ENCODE measurements at regions not wholly inside any gene's neighbourhood (a gene's known extent, or its start where the extent isn't known, plus 50 kb on each side); places are given as distances from the start of the nearest gene placed in this dataset.
"Not testable (repeated sequence)": the region's sequence is repeated elsewhere in the genome, so short reads cannot be mapped to it uniquely, and the experiment has no call there.

DNA sequence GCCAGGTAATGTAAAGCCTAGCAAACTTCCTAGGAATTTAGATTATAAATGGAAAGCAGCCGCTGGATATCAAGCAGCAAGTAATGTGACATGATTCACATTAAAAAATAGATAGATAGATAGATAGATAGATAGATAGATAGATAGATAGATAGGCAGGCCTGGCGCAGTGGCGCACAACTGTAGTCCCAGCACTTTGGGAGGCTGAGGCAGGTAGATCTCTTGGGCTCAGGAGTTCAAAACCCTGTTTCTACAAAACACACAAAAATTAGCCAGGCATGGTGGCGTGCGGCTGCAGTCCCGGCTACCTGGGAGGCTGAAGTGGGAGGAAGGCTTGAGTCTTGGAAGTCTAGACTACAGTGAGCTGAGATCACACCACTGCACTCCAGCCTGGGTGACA is 236.9 kb downstream of the SLITRK6 start:
- FAIRE-seq (no peak), DNase-seq (ENCODE audit: insufficient read length) (no peak)
- TF ChIP-seq POLR2AphosphoS5 (IDR thresholded peaks at IDR 0.05; ENCODE audit: low read depth, low read length) (no peak), POLR2A (IDR thresholded peaks at IDR 0.05; ENCODE audit: low read depth, low read length) (no peak), TAF1 (IDR thresholded peaks at IDR 0.05; ENCODE audit: borderline replicate concordance, low read depth, low read length) (no peak)

- FAIRE-seq, result no peak
- no peak for DNase-seq (ENCODE audit: insufficient read length)
- no peak for TF ChIP-seq TAF1 (IDR thresholded peaks at IDR 0.05; ENCODE audit: borderline replicate concordance, low read depth, low read length)
- TF ChIP-seq POLR2A (IDR thresholded peaks at IDR 0.05; ENCODE audit: low read depth, low read length), result no peak
- no peak for TF ChIP-seq POLR2AphosphoS5 (IDR thresholded peaks at IDR 0.05; ENCODE audit: low read depth, low read length)
Observed at GRCh38 chr13:85557691-85558467, 241.3 kb downstream of the SLITRK6 start.

GRCh38 chr13:85551012-85551411 is 248.2 kb downstream of the SLITRK6 start:
- no peak for FAIRE-seq
- TF ChIP-seq TAF1 (IDR thresholded peaks at IDR 0.05; ENCODE audit: borderline replicate concordance, low read depth, low read length) (no peak), POLR2AphosphoS5 (IDR thresholded peaks at IDR 0.05; ENCODE audit: low read depth, low read length) (no peak), POLR2A (IDR thresholded peaks at IDR 0.05; ENCODE audit: low read depth, low read length) (no peak)
- no peak for DNase-seq (ENCODE audit: insufficient read length)

- FAIRE-seq, result no peak
- no peak for DNase-seq (ENCODE audit: insufficient read length)
Observed at GRCh38 chr13:85549819-85550218, 249.4 kb downstream of the SLITRK6 start.

DNA sequence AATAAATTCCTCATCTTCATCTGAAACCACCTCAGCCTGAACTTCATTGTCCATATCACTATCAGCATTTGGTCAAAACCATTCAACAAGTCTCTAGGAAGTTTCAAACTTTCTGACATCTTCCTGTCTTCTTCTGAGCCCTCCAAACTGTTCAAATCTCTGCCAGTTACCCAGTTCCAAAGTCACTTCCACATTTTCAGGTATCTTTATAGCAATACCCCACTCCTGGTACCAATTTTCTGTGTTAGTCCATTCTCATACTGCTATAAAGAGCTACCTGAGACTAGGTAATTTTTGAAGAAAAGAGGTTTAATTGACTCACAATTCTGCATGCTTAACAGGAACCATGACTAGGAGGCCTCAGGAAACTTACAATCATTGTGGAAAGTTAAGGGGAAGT is 250.4 kb downstream of the SLITRK6 start:
- FAIRE-seq; DNase-seq (ENCODE audit: insufficient read length): not testable (repeated sequence)

More at GRCh38 chr13:85549819-85550218, 249.4 kb downstream of the SLITRK6 start:
- TF ChIP-seq POLR2A (IDR thresholded peaks at IDR 0.05; ENCODE audit: low read depth, low read length), result no peak
- TF ChIP-seq POLR2AphosphoS5 (IDR thresholded peaks at IDR 0.05; ENCODE audit: low read depth, low read length), result no peak
- TF ChIP-seq TAF1 (IDR thresholded peaks at IDR 0.05; ENCODE audit: borderline replicate concordance, low read depth, low read length), result no peak

DNA sequence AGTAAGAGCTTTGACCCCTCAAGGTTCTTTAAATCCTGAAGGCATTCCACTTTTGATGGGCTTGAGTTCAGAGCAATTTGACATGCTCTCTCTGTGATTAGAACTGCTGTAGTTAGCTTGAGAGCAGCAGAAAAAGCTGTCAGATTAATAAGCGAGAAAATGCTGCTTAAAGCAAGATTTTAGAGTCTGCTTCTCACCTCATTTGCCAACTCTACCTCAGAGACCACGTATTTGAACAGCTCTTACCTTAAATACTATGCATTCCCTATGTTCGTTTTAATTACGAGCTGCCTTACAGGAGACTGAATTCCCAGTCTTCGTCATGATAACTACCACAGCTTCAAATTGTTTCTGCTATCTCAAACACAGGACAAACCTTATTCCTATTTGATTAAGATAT is 253.4 kb downstream of the SLITRK6 start:
- FAIRE-seq, result no peak
- no peak for TF ChIP-seq TAF1 (IDR thresholded peaks at IDR 0.05; ENCODE audit: borderline replicate concordance, low read depth, low read length)
- DNase-seq (ENCODE audit: insufficient read length), result no peak

GRCh38 chr13:85544756-85545155 is 254.5 kb downstream of the SLITRK6 start:
- TF ChIP-seq POLR2A (IDR thresholded peaks at IDR 0.05; ENCODE audit: low read depth, low read length), result no peak
- TF ChIP-seq TAF1 (IDR thresholded peaks at IDR 0.05; ENCODE audit: borderline replicate concordance, low read depth, low read length), result no peak
- no peak for TF ChIP-seq POLR2AphosphoS5 (IDR thresholded peaks at IDR 0.05; ENCODE audit: low read depth, low read length)
- FAIRE-seq, result no peak

DNA sequence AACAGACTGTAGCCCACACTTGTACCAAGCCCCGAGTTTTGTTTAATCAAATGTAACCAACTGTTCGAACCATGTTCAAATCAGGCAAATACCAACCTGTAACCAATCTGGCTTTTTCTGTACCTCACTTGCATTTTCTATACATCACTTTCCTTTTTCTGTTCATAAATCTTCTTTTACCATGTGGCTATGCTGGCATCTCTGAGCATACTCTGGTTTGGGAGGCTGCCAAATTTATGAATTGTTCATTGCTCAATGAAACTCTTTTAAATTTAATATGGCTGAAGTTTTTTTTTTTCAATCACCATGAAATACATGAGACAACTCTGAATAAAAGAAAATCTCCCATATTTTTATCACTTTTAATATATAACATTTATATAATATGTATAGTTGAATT is 256.1 kb downstream of the SLITRK6 start:
- DNase-seq (ENCODE audit: insufficient read length), result no peak
- no peak for FAIRE-seq
- TF ChIP-seq POLR2A (IDR thresholded peaks at IDR 0.05; ENCODE audit: low read depth, low read length), result no peak
- no peak for TF ChIP-seq POLR2AphosphoS5 (IDR thresholded peaks at IDR 0.05; ENCODE audit: low read depth, low read length)
- TF ChIP-seq TAF1 (IDR thresholded peaks at IDR 0.05; ENCODE audit: borderline replicate concordance, low read depth, low read length), result no peak

More at GRCh38 chr13:85544756-85545155, 254.5 kb downstream of the SLITRK6 start:
- no peak for DNase-seq (ENCODE audit: insufficient read length)

DNA sequence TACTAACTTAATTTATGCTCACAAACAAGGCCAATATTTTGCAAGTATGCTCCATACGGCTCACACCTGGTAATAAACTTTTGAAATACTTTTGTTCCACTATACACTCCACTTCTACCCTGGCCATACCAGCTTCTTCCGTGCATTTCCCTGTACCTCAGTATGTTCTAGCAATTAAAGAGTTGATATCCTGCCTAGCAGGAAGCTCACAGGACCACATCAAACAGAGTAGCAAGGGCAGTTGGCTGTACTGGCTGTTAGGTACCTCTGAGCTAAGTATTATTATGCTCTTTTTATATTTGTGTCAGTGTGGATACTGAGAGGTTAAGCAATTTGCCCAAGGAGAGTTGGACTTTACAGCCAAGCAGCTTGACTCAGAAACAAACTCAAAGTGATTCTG is 257.7 kb downstream of the SLITRK6 start:
- FAIRE-seq, result no peak
- TF ChIP-seq POLR2AphosphoS5 (IDR thresholded peaks at IDR 0.05; ENCODE audit: low read depth, low read length) (no peak), POLR2A (IDR thresholded peaks at IDR 0.05; ENCODE audit: low read depth, low read length) (no peak), TAF1 (IDR thresholded peaks at IDR 0.05; ENCODE audit: borderline replicate concordance, low read depth, low read length) (no peak)
- no peak for DNase-seq (ENCODE audit: insufficient read length)

- DNase-seq (ENCODE audit: insufficient read length), result no peak
- no peak for TF ChIP-seq POLR2A (IDR thresholded peaks at IDR 0.05; ENCODE audit: low read depth, low read length)
- TF ChIP-seq POLR2AphosphoS5 (IDR thresholded peaks at IDR 0.05; ENCODE audit: low read depth, low read length), result no peak
- no peak for TF ChIP-seq TAF1 (IDR thresholded peaks at IDR 0.05; ENCODE audit: borderline replicate concordance, low read depth, low read length)
- FAIRE-seq, result no peak
Observed at GRCh38 chr13:85538957-85539356, 260.3 kb downstream of the SLITRK6 start.

GRCh38 chr13:85537601-85538000 is 261.6 kb downstream of the SLITRK6 start:
- FAIRE-seq, result no peak
- no peak for DNase-seq (ENCODE audit: insufficient read length)
- TF ChIP-seq POLR2A (IDR thresholded peaks at IDR 0.05; ENCODE audit: low read depth, low read length) (no peak), POLR2AphosphoS5 (IDR thresholded peaks at IDR 0.05; ENCODE audit: low read depth, low read length) (no peak), TAF1 (IDR thresholded peaks at IDR 0.05; ENCODE audit: borderline replicate concordance, low read depth, low read length) (no peak)

GRCh38 chr13:85536706-85537105 is 262.5 kb downstream of the SLITRK6 start:
- no peak for FAIRE-seq
- no peak for DNase-seq (ENCODE audit: insufficient read length)
- no peak for TF ChIP-seq TAF1 (IDR thresholded peaks at IDR 0.05; ENCODE audit: borderline replicate concordance, low read depth, low read length)
- no peak for TF ChIP-seq POLR2AphosphoS5 (IDR thresholded peaks at IDR 0.05; ENCODE audit: low read depth, low read length)
- no peak for TF ChIP-seq POLR2A (IDR thresholded peaks at IDR 0.05; ENCODE audit: low read depth, low read length)
